HG02973 (cell line): ENCODE measurements at regions not wholly inside any gene's neighbourhood (a gene's known extent, or its start where the extent isn't known, plus 50 kb on each side); places are given as distances from the start of the nearest gene placed in this dataset.
"Not testable (repeated sequence)": the region's sequence is repeated elsewhere in the genome, so short reads cannot be mapped to it uniquely, and the experiment has no call there.

Source experiments
- ATAC-seq: cut with Tn5 transposase; IDR thresholded peaks from one replicate; pipeline ENCODE4 v1.9.1; 2021; ENCODE audit warnings: moderate library complexity; ENCODE audit not compliant: unreplicated experiment

- no peak for ATAC-seq
These were observed 402.6 kb upstream of the NFIA start for GRCh38 chr1:60679524-60680375.

GRCh38 chr1:60678802-60679201 is 403.6 kb upstream of the NFIA start:
- ATAC-seq: no peak

DNA sequence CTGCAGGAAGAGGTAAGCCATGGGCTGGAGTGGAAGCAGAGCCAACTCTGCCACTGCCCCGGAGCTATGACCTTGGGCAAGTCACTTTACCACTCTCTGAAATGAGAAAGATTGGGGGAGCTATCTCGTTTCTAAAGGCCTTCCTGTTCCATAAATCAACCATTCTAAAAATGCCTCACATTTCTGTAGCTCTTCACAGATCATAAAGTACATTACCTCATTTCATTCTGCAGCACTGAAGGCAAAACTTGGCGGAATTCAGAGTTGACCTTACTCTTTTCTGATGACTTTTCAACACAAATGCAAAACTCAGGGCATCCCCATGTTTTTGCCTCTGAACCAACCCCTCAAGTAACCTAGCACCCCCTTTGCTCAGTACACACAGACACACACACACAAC is 404.0 kb upstream of the NFIA start:
- no peak for ATAC-seq

- no peak for ATAC-seq
These were observed 409.9 kb upstream of the NFIA start for GRCh38 chr1:60672449-60672848.

- no peak for ATAC-seq
These were observed 412.1 kb upstream of the NFIA start for GRCh38 chr1:60670302-60670701.

DNA sequence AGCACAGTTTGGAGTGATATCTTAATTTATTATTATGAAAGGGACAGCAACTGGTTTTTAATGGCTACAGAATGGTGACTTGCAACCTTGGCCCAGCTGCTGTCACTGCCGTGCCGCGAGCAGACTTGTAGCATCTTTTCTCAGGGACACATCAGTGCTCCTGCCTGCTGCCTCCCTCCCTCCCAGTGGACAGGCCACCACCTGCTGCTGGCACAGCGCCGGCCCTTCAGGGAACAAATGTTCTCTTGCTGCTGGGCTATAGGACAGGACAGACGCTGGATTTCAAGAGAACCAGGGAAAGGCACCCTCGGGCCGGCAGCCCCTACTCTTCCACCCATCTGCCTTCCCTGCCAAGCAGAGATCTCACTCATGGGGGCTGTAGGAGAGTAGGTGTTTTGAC is 413.8 kb upstream of the NFIA start:
- no peak for ATAC-seq

DNA sequence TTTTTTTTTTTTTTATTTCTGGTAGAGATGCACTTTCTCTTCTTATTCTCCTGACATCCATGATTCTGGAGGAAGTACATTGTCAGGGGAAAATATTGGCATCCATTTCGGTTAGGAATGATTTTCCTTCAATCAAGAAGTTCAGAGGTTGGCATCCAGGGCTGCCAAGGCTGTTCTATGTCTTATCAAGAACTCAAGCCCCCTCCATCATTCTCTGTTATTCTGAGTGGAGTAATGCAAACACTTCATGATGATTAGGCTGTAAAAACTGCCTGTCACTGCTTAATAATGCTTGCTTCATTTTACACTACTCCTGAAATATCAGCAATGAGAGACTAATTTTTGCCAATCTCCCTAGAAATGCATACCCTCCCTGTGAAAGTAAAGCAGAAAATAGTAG is 417.1 kb upstream of the NFIA start:
- ATAC-seq: no peak

DNA sequence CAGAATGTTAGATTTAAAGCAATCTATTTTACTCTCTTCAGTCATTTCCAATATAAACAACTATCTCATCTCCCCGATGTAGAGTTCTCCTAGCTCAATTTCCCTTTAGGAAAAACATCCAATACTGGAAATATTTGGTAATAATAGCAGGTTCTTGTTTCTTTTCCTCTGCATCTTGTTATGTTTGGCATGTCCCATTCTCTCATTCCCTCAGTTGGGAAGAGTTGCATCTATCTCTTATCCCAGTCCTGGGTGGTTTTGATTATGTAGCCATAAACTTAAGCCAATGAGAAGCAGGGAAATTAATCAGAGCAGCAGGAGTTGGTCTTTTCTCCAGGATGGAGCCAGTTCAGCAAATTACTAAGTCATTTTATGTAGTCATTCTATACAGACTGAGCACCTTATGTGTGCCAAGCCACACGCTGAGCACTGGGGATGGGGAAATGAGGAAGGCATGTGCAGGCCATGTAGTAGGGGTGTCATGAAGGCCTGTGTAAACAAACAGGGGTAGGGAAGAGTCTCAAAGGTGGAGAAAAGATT is 418.2 kb upstream of the NFIA start:
- no peak for ATAC-seq

- no peak for ATAC-seq
These were observed 419.8 kb upstream of the NFIA start for GRCh38 chr1:60662486-60663044.

DNA sequence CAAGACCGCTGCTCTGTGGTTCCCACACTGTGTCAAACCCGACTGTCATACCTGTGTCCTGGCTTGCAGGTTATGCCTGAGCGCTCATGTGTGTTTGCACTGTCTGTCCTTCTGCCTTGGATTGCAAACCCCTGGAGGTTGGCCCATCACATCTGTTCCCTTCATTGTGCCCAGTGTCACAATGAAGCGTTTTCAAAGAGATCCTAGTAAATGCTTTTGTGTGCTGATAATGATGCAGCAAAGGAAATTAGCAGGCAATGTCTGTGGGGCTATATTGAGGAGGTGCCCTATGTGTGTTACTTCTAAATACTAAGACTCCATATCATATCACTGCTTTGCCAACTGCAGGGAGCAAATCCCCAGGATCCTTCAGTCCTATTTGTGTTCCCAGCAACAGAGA is 424.4 kb upstream of the NFIA start:
- no peak for ATAC-seq

DNA sequence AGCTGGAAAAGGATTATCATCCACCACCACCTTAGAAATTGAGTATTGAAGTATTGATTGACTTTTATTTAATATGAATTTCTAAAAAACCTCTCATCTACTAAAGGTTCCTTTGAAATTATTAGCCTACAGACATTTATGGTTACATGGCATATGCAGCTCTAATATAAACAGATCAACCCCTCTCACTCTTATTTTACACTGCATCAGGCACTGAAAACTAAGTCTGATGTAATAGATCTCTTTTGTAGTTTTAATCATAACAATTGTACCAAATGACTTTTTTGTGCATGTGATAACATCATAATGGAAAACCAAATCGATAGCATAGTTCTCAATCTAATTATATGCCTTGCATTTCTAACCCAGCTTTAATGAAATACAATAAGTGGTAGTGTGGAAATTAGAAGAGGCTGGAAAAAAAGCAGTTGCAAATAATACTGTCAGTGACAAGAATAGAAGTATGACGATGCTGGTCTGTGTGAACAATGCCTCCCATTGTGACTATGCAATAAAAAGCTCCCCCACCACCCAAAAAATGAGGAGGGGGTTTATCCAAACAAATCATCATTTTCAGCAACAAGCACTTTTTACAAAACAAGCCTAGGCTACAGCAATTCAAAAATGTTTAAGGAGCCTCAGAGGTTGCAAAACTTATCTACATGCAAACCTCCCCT is 426.5 kb upstream of the NFIA start:
- ATAC-seq: no peak

DNA sequence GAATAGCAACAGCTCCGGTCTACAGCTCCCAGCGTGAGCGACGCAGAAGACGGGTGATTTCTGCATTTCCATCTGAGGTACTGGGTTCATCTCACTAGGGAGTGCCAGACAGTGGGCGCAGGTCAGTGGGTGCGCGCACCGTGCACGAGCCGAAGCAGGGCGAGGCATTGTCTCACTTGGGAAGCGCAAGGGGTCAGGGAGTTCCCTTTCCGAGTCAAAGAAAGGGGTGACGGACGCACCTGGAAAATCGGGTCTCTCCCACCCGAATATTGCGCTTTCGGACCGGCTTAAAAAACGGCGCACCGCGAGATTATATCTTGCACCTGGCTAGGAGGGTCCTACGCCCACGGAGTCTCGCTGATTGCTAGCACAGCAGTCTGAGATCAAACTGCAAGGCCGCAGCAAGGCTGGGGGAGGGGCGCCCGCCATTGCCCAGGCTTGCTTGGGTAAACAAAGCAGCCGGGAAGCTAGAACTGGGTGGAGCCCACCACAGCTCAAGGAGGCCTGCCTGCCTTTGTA is 442.3 kb upstream of the NFIA start:
- ATAC-seq: not testable (repeated sequence)

DNA sequence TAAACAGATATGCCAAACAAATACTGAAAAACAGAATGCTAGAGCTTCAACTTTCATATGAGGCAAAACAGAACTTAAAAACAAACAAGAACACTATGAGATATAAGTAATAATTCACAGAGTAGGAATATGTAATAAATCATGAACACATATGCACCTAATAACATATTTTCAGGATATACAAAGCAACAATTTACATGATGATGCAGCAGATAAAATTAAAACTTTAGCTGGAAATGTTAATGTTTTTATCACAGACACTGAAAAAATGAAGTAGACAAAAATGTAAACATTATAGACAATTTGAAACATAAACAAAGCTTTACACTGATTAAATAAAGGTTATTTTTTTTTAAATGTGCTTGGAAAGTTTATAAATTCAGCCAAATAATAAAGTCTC is 443.1 kb upstream of the NFIA start:
- no peak for ATAC-seq

DNA sequence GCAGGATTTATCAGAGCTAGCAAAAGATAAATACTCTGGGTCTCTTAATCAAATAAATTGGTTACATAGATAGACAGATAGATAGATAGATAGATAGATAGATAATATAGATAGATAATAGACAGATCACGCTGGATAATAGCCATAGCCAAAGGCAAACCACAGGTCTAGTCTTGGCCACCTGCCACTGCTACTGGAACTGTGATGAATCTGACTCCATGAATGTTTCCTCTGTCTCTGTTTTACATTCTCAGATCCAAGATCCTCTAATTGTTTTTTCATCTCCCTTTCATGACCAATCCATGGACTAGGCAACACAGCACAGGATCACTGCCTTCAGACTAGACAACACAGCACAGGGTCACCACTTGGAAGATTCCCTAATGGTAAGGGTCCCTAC is 444.7 kb upstream of the NFIA start:
- ATAC-seq: no peak

DNA sequence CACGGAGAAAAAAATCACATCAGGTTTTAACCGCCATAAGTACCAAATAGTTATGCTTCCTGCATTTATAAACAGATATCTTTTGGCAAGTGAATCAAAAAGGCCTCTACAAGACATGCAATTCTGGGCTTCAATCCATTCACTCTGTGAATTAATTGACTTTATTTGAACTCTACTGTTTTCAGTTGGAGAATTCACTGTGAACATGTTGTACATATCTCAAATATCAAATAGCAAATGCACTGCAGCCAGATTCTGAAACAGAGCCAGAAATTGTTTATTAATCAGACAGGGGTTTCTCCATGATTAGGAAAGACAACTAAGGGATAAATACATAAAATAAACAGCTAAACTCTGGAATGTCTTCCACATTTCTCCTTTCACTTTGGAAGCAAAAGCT is 445.4 kb upstream of the NFIA start:
- ATAC-seq: no peak

- no peak for ATAC-seq
These were observed 448.3 kb upstream of the NFIA start for GRCh38 chr1:60634106-60634505.

GRCh38 chr1:60622486-60622885 is 459.9 kb upstream of the NFIA start:
- ATAC-seq: no peak

- ATAC-seq: no peak
These were observed 461.0 kb upstream of the NFIA start for GRCh38 chr1:60621368-60621851.

DNA sequence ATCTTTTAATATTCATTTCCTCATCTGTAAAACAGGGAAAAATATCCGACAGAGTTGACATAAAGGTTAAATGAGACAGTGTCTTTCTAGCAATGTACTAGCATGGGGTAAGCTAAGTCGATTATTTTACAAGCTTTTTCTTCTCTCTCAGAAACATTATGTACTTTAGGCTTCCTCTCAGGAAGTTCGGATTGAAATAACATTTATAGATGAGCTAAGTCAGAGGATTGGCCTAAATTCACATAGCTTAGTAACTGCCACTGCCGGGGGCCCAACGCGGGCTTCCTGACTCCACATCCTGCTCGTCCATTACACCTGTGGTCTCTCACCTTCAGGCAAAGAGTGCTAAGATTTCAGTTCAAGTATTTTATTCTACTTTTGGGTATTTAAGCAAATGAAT is 462.3 kb upstream of the NFIA start:
- no peak for ATAC-seq

DNA sequence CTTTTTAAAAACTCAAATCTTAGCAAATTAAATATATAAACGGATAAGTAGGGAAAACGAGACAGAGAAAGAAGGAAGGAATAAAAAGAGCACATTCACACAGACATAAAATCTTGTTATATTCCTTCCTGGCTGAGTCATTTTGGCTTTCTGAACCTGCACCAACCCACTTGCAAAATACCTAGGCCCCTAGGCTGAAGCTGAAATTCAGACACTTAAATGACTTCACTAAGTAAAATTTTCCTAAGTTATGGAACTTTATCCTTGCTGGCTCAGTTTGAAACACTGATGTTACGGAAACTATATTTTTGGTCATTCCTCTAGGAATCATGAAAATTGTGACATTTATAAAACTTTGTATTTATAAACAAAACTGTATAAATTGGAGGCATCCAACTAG is 462.8 kb upstream of the NFIA start:
- ATAC-seq: no peak

DNA sequence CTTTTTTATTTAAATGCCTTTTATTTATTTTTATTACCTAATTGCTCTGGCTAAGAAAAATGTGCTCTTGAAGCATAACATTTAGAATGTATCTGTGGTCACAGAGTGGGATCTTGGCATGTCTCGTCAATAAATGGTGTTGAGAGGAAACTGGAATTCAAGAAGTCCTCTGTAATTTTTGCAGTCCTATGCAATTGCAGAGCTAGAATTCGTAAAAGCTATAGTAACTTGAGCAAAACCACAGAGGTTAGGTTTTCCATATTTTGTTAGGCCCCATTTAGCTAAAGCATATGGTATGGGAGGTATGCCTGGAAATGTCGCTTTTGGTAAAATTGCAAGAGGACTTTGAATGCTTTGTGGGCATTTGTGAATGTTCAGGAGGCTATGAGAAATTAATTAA is 466.7 kb upstream of the NFIA start:
- no peak for ATAC-seq

- ATAC-seq: no peak
These were observed 469.6 kb upstream of the NFIA start for GRCh38 chr1:60612790-60613189.
